ENCODE measurements at regions not wholly inside any gene's neighbourhood (a gene's known extent, or its start where the extent isn't known, plus 50 kb on each side); places are given as distances from the start of the nearest gene placed in this dataset.

DNA sequence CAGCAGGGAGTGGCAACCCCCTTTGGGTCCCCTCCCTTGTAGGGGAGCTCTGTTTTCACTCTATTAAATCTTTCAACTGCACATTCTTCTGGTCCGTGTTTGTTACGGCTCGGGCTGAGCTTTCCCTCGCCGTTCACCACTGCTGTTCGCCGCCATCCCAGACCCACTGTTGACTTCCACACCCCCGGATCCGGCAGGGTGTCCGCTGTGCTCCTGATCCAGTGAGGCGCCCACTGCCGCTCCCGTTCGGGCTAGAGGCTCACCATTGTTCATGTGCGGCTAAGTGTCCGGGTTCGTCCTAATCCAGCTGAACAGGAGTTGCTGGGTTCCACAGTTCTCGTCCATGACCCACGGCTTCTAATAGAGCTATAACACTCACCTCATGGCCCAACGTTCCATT lies 408.1 kb downstream of the KCNJ2 start:
- TF ChIP-seq EP300 (IDR thresholded peaks at IDR 0.05) = no peak
- TF ChIP-seq, protein P1, sequence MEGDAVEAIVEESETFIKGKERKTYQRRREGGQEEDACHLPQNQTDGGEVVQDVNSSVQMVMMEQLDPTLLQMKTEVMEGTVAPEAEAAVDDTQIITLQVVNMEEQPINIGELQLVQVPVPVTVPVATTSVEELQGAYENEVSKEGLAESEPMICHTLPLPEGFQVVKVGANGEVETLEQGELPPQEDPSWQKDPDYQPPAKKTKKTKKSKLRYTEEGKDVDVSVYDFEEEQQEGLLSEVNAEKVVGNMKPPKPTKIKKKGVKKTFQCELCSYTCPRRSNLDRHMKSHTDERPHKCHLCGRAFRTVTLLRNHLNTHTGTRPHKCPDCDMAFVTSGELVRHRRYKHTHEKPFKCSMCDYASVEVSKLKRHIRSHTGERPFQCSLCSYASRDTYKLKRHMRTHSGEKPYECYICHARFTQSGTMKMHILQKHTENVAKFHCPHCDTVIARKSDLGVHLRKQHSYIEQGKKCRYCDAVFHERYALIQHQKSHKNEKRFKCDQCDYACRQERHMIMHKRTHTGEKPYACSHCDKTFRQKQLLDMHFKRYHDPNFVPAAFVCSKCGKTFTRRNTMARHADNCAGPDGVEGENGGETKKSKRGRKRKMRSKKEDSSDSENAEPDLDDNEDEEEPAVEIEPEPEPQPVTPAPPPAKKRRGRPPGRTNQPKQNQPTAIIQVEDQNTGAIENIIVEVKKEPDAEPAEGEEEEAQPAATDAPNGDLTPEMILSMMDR (IDR thresholded peaks at IDR 0.05) = no peak

Data from stomach (tissue), 4 donors.